Thyroid gland (tissue), 4 donors: ENCODE measurements at regions not wholly inside any gene's neighbourhood (a gene's known extent, or its start where the extent isn't known, plus 50 kb on each side); places are given as distances from the start of the nearest gene placed in this dataset.

Source experiments
- DNase-seq, 2 donors: peaks; one replicate each; pipeline ENCODE4 v3.0.0-alpha.2; 2019
- H3K27ac ChIP-seq, 3 donors: fragments of 200-600 bp; sonication (generic); 1 replicate in 2 of 3; 2 replicates in 1 of 3; pipeline ENCODE4 v1.5.1; 2016 to 2019; ENCODE audit warnings: mild to moderate bottlenecking in 1 of 3, moderate library complexity in 1 of 3
- H3K27me3 ChIP-seq: fragments of 200-600 bp; sonication (generic); one replicate; pipeline ENCODE4 v1.5.1; 2019
- H3K36me3 ChIP-seq, 2 donors: fragments of 200-600 bp; sonication (generic); one replicate each; pipeline ENCODE4 v1.5.1; 2016 to 2019
- H3K4me1 ChIP-seq, 2 donors: fragments of 200-600 bp; sonication (generic); one replicate each; pipeline ENCODE4 v1.5.1; 2017 to 2019
- H3K4me3 ChIP-seq, 3 donors: fragments of 200-600 bp; sonication (generic); replicated peaks in 1 of 3; 1 replicate in 2 of 3; 2 replicates in 1 of 3; pipeline ENCODE4 v1.5.1; 2016; ENCODE audit warnings: mild to moderate bottlenecking in 1 of 3
- H3K9me3 ChIP-seq: fragments of 200-600 bp; sonication (generic); one replicate; pipeline ENCODE4 v1.5.1; 2017
- POLR2A ChIP-seq, 2 donors: fragments of 450-650 bp; IDR thresholded peaks; one replicate each; pipeline ENCODE4 v1.6.1; 2017; ENCODE audit warnings: antibody characterized with exemption in 2 of 2, mild to moderate bottlenecking in 2 of 2, moderate library complexity in 1 of 2
- WGBS, 2 donors: methylation state at CpG; one replicate each; pipeline ENCODE4 v1.1.5; 2017; 5-methylcytosine and 5-hydroxymethylcytosine counted together
- intact Hi-C: fragments of 100-400 bp; cut with DNase I; formaldehyde crosslinking; loops from one replicate; pipeline ENCODE4 v1.15.1; 2023
- TF ChIP-seq, protein P1 (sequence below), 6 experiments: fragments of 200-600 bp in 3 of 6; fragments of 450-650 bp in 3 of 6; sonication (generic) in 3 of 6; IDR thresholded peaks; one replicate each; pipeline ENCODE4 v1.5.1; 2016 to 2019; ENCODE audit warnings: antibody characterized with exemption in 6 of 6, mild to moderate bottlenecking in 2 of 6, inconsistent platforms in 1 of 6, moderate library complexity in 1 of 6

DNA sequence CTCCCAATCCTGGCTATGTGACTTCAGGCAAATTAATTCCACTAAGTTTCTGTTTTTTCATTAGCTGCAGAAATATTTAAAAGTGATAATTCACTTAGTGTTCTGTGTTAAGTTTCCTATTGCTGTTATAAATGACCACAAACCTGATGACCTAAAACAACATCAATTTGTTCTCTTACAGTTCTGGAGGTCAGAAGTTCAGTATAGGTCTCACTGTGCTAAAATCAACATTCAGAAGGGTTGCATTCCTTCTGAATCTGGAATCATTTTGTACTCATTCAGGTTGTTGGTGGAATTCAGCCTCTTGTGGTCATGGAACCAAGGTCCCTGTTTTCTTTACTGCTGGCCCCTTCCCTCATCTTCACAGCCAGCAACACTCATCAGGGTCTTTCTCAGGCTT, 254.1 kb downstream of the CNTN3 start:
- H3K36me3 ChIP-seq, result no peaks in the 10 kb centered on the region
- no peak overlapping the region for H3K27ac ChIP-seq
- H3K4me1 ChIP-seq, result no peaks in the 10 kb centered on the region
- no peak for DNase-seq
- TF ChIP-seq POLR2A (IDR thresholded peaks at IDR 0.05), result no peak
- TF ChIP-seq, protein P1, sequence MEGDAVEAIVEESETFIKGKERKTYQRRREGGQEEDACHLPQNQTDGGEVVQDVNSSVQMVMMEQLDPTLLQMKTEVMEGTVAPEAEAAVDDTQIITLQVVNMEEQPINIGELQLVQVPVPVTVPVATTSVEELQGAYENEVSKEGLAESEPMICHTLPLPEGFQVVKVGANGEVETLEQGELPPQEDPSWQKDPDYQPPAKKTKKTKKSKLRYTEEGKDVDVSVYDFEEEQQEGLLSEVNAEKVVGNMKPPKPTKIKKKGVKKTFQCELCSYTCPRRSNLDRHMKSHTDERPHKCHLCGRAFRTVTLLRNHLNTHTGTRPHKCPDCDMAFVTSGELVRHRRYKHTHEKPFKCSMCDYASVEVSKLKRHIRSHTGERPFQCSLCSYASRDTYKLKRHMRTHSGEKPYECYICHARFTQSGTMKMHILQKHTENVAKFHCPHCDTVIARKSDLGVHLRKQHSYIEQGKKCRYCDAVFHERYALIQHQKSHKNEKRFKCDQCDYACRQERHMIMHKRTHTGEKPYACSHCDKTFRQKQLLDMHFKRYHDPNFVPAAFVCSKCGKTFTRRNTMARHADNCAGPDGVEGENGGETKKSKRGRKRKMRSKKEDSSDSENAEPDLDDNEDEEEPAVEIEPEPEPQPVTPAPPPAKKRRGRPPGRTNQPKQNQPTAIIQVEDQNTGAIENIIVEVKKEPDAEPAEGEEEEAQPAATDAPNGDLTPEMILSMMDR (IDR thresholded peaks at IDR 0.05), result no peak
- H3K27me3 ChIP-seq, result no peaks in the 10 kb centered on the region
- H3K9me3 ChIP-seq, result no peaks in the 10 kb centered on the region
- intact Hi-C loops, result no loop called here
- no peak overlapping the region for H3K4me3 ChIP-seq

DNA sequence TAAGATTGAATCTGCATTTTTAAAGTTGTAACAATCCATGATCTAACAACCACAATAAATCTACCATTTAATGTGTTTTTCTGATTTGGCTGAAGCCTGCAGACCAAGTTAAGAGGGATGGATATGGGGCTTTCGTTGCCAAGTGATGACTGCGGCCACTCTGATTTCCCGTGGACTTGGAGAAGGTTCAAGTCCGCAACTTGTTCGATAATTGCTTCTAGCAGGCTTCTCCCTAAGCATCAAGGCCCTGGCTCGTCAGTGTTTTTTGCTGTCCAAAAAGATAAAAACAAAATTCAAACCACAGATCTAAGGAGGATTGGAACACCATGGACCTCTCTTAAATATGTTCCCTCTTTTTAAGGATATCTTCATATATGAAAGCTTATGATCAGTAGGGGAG, 256.6 kb downstream of the CNTN3 start:
- H3K27me3 ChIP-seq, result no peaks in the 10 kb centered on the region
- no peak overlapping the region for H3K27ac ChIP-seq
- H3K4me3 ChIP-seq, result no peak overlapping the region
- WGBS, 2 donors, result 82 to 95% methylated on average over 6 of the region's 6 CpGs
- H3K9me3 ChIP-seq, result no peaks in the 10 kb centered on the region
- DNase-seq, result no peak
- TF ChIP-seq, protein P1 (IDR thresholded peaks at IDR 0.05), result no peak
- TF ChIP-seq POLR2A (IDR thresholded peaks at IDR 0.05), result no peak
- no peaks in the 10 kb centered on the region for H3K4me1 ChIP-seq
- H3K36me3 ChIP-seq, result no peaks in the 10 kb centered on the region
- intact Hi-C loops, result no loop called here

DNA sequence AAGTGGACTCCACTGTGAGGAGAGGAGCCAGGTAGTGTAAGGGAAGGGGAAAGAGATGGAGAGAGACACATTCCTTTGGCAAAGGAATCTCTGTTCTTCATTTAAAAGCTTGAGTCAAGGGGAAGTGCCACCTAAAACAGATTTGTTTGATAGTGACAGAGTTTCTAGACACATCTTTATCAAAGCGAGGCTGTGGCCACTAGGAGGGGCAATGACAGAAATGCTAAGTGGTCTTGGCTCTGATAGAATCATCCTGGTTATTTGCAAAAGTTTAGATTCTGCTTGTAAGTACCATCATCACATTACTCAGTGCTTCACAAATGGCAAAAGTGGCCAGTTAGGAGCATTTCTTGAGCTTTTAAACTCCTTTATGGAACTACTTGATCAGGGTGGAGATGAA, 261.4 kb downstream of the CNTN3 start:
- H3K36me3 ChIP-seq, result no peaks in the 10 kb centered on the region
- DNase-seq, result no peak
- no peaks in the 10 kb centered on the region for H3K4me1 ChIP-seq
- 70 to 79% methylated on average over 1 of the region's 1 CpG for WGBS, 2 donors
- H3K27ac ChIP-seq, result no peak overlapping the region
- intact Hi-C loops, result no loop called here
- H3K4me3 ChIP-seq, result no peak overlapping the region
- H3K9me3 ChIP-seq, result no peaks in the 10 kb centered on the region
- no peak for TF ChIP-seq POLR2A (IDR thresholded peaks at IDR 0.05)
- TF ChIP-seq, protein P1 (IDR thresholded peaks at IDR 0.05), result no peak
- no peaks in the 10 kb centered on the region for H3K27me3 ChIP-seq

DNA sequence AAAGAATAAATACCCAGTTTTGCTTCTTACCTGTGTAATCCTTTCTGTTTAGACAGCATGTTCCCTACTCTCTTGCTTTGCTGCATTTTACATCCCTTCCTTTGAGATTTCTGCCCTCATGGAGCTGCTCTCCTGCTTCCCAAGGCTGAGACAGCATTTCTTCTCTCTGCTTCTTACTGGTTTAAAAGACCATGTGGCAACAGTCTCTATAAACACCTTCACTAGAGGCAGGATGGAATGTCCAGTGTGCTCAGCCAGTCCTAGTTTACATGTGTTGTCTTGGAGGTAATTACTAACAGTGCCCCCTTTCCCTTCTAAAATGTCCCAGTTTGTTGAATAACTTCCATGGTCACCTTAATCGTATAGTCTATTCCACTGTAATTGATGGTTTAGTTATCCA, 262.3 kb downstream of the CNTN3 start:
- DNase-seq, result no peak
- Histone ChIP-seq H3K9me3 (no peaks in the 10 kb centered on the region), H3K27ac (no peak overlapping the region), H3K36me3 (no peaks in the 10 kb centered on the region), H3K4me3 (no peak overlapping the region), H3K27me3 (no peaks in the 10 kb centered on the region), H3K4me1 (no peaks in the 10 kb centered on the region)
- intact Hi-C loops, result no loop called here
- WGBS, 2 donors, result 91 to 94% methylated on average over 1 of the region's 1 CpG
- TF ChIP-seq, protein P1 (IDR thresholded peaks at IDR 0.05), result no peak
- TF ChIP-seq POLR2A (IDR thresholded peaks at IDR 0.05), result no peak

DNA sequence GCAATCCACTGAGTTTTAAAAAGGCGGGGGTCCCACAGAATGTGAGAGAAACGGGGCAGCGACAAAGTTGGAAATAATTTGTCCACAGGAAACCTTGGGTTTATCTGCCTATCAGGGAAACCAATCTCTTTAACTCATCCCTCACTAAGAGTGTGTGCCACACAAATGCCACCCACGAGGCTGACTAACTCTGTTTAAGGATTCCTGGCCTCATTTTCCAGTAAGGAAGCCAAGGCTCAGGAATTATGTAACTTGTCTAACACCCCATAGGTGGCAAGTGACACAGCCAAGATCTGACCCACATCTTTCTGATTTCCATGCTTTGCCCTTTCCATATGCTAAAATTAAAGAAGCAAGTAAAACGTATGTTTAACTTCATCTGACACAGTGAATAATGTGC, 263.2 kb downstream of the CNTN3 start:
- TF ChIP-seq, protein P1 (IDR thresholded peaks at IDR 0.05), result no peak
- DNase-seq, result no peak
- Histone ChIP-seq H3K36me3 (no peaks in the 10 kb centered on the region), H3K9me3 (no peaks in the 10 kb centered on the region), H3K27me3 (no peaks in the 10 kb centered on the region), H3K4me3 (no peak overlapping the region), H3K27ac (no peak overlapping the region), H3K4me1 (no peaks in the 10 kb centered on the region)
- intact Hi-C loops, result no loop called here
- WGBS, 2 donors, result 81 to 87% methylated on average over 5 of the region's 5 CpGs
